HepG2 (cell line): ENCODE measurements at regions not wholly inside any gene's neighbourhood (a gene's known extent, or its start where the extent isn't known, plus 50 kb on each side); places are given as distances from the start of the nearest gene placed in this dataset.
"Not testable (repeated sequence)": the region's sequence is repeated elsewhere in the genome, so short reads cannot be mapped to it uniquely, and the experiment has no call there.

ENCODE experiments used
- ELF3 ChIP-seq: IDR thresholded peaks from 2 replicates; pipeline ENCODE4 v1.6.1; 2016; ENCODE audit warnings: missing genetic modification reagents, missing compliant biosample characterization
- NR2C2 ChIP-seq: sonication (generic); formaldehyde crosslinking; IDR thresholded peaks from 2 replicates; pipeline ENCODE4 v1.4.0; 2020; ENCODE audit warnings: missing genetic modification reagents, mild to moderate bottlenecking, moderate library complexity, borderline replicate concordance
- ZNF280D ChIP-seq: sonication (generic); formaldehyde crosslinking; IDR thresholded peaks from 2 replicates; pipeline ENCODE4 v1.5.1; 2020; ENCODE audit warnings: mild to moderate bottlenecking, missing genetic modification reagents
- TF ChIP-seq, protein P1 (sequence below): sonication (generic); formaldehyde crosslinking; IDR thresholded peaks from 2 replicates; pipeline ENCODE4 v1.5.0; 2020; ENCODE audit warnings: mild to moderate bottlenecking, missing genetic modification reagents, moderate library complexity
- TF ChIP-seq, protein P2 (sequence below): sonication (generic); formaldehyde crosslinking; IDR thresholded peaks from 2 replicates; pipeline ENCODE4 v1.4.0; 2020; ENCODE audit warnings: missing genetic modification reagents

DNA sequence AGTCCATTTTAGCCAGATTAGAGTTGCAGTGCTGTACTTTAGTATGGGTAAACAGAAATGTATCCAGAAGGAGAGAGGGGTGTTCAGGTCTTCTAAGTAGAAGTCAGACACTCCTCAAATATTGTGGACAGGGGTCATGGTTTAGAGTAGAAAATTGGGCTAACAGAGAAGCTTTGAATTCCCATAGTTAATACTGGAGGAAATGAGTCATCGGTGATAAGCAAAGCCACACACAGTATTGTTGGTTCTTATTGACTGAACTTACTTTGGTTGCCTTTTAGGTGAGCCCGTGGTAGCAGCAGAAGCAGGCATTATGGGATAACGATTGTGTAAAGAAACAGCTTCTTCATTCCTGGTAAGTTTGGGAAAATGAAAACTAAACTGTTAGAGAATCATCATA is 66.7 kb upstream of the ERV3-1 start:
- not testable (repeated sequence) for TF ChIP-seq ZNF280D, ELF3, NR2C2 (CRISPR knock-in tag)
- TF ChIP-seq, protein P1, sequence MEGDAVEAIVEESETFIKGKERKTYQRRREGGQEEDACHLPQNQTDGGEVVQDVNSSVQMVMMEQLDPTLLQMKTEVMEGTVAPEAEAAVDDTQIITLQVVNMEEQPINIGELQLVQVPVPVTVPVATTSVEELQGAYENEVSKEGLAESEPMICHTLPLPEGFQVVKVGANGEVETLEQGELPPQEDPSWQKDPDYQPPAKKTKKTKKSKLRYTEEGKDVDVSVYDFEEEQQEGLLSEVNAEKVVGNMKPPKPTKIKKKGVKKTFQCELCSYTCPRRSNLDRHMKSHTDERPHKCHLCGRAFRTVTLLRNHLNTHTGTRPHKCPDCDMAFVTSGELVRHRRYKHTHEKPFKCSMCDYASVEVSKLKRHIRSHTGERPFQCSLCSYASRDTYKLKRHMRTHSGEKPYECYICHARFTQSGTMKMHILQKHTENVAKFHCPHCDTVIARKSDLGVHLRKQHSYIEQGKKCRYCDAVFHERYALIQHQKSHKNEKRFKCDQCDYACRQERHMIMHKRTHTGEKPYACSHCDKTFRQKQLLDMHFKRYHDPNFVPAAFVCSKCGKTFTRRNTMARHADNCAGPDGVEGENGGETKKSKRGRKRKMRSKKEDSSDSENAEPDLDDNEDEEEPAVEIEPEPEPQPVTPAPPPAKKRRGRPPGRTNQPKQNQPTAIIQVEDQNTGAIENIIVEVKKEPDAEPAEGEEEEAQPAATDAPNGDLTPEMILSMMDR (CRISPR knock-in tag), result not testable (repeated sequence)
- TF ChIP-seq, protein P2, sequence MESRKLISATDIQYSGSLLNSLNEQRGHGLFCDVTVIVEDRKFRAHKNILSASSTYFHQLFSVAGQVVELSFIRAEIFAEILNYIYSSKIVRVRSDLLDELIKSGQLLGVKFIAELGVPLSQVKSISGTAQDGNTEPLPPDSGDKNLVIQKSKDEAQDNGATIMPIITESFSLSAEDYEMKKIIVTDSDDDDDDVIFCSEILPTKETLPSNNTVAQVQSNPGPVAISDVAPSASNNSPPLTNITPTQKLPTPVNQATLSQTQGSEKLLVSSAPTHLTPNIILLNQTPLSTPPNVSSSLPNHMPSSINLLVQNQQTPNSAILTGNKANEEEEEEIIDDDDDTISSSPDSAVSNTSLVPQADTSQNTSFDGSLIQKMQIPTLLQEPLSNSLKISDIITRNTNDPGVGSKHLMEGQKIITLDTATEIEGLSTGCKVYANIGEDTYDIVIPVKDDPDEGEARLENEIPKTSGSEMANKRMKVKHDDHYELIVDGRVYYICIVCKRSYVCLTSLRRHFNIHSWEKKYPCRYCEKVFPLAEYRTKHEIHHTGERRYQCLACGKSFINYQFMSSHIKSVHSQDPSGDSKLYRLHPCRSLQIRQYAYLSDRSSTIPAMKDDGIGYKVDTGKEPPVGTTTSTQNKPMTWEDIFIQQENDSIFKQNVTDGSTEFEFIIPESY (CRISPR knock-in tag), result not testable (repeated sequence)
